22Rv1 (cell line): ENCODE measurements at regions not wholly inside any gene's neighbourhood (a gene's known extent, or its start where the extent isn't known, plus 50 kb on each side); places are given as distances from the start of the nearest gene placed in this dataset.

Experiments used
- ZFX ChIP-seq: fragments of 450-650 bp; IDR thresholded peaks from 2 replicates; pipeline ENCODE4 v1.6.1; 2017; ENCODE audit warnings: antibody characterized with exemption, borderline replicate concordance
- TF ChIP-seq, protein P1 (sequence below): fragments of 450-650 bp; IDR thresholded peaks from 2 replicates; pipeline ENCODE4 v1.5.1; 2017; ENCODE audit warnings: mild to moderate bottlenecking

DNA sequence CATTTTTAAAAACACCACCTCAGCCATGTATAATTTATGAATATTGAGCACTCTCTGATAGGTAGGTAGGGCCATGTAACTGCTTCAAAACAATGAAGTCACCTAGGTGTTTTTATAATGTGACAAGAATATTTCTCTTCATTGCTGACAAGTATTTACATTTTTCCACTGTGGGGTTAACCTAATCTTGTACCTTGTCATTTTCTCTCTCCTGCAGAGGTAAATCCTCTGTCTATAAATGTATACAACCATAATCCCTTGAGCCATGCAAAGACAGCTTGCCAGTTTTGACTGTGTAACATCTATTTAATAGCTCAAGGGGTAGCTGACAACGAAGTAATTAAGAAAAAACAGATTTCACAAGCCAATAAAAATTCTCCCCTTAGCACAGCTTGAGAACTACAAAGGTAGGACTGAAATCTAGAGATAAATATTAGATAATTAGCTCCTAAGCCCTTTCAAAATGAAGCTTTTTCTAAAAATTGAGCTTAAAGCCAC is 137.6 kb upstream of the POGK start:
- TF ChIP-seq, protein P1, sequence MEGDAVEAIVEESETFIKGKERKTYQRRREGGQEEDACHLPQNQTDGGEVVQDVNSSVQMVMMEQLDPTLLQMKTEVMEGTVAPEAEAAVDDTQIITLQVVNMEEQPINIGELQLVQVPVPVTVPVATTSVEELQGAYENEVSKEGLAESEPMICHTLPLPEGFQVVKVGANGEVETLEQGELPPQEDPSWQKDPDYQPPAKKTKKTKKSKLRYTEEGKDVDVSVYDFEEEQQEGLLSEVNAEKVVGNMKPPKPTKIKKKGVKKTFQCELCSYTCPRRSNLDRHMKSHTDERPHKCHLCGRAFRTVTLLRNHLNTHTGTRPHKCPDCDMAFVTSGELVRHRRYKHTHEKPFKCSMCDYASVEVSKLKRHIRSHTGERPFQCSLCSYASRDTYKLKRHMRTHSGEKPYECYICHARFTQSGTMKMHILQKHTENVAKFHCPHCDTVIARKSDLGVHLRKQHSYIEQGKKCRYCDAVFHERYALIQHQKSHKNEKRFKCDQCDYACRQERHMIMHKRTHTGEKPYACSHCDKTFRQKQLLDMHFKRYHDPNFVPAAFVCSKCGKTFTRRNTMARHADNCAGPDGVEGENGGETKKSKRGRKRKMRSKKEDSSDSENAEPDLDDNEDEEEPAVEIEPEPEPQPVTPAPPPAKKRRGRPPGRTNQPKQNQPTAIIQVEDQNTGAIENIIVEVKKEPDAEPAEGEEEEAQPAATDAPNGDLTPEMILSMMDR = no peak
- TF ChIP-seq ZFX = no peak
